A549 (cell line): ENCODE measurements at regions not wholly inside any gene's neighbourhood (a gene's known extent, or its start where the extent isn't known, plus 50 kb on each side); places are given as distances from the start of the nearest gene placed in this dataset.

Experiments
- ATAC-seq, 2 experiments: fragments of 200-7000 bp in 1 of 2; fragments of >200 bp in 1 of 2; cut with Nextera tagmentation in 1 of 2; cut with Tn5 transposase in 1 of 2; 3 replicates each; pipeline versions ENCODE4 v1.8.0 to v1.9.1; 2018 to 2020; ENCODE audit warnings: mild to moderate bottlenecking in 1 of 2, moderate library complexity in 1 of 2
- CTCF ChIA-PET: fragments of 300-600 bp; sonication (Branson Sonifier 250); formaldehyde crosslinking; extraction: SDS; loops from one replicate; lab custom pipeline; 2021; ENCODE audit warnings: antibody characterized with exemption, inconsistent platforms; lab: Yijun Ruan, JAX
- POLR2A ChIA-PET: fragments of 350-600 bp; formaldehyde crosslinking; extraction: SDS; loops from one replicate; lab custom pipeline; 2021; ENCODE audit warnings: antibody characterized with exemption, inconsistent platforms; lab: Yijun Ruan, JAX
- DNase-seq, 2 experiments: peaks; one replicate each; pipeline versions ENCODE4 v3.0.0 to v3.0.0-alpha.2; 2011 to 2016; ENCODE audit warnings: low read depth in 1 of 2, low spot score in 1 of 2
- FAIRE-seq: peaks from 2 replicates; lab custom pipeline; 2011; peaks lifted over from hg19 to GRCh38; lab: Jason Lieb, UNC
- H3K27ac ChIP-seq, 2 experiments: fragments of >200 bp; sonication (Bioruptor Twin); formaldehyde crosslinking; 3 replicates each; pipeline ENCODE4 v1.5.1; 2016 to 2017
- H3K4me1 ChIP-seq: fragments of >200 bp; sonication (Bioruptor Twin); formaldehyde crosslinking; 3 replicates; pipeline ENCODE4 v1.6.1; 2016
- H3K4me2 ChIP-seq: fragments of >200 bp; sonication (Bioruptor Twin); formaldehyde crosslinking; 3 replicates; pipeline ENCODE4 v1.6.1; 2016
- H3K4me3 ChIP-seq: fragments of >200 bp; sonication (Bioruptor Twin); formaldehyde crosslinking; 3 replicates; pipeline ENCODE4 v1.5.1; 2016
- H3K9me3 ChIP-seq: fragments of >200 bp; sonication (Bioruptor Twin); formaldehyde crosslinking; 3 replicates; pipeline ENCODE4 v1.6.1; 2016
- ATOH8 ChIP-seq: fragments of 250-450 bp; sonication (Bioruptor Pico); IDR thresholded peaks from 2 replicates; pipeline ENCODE4 v1.5.0; 2020; ENCODE audit warnings: low read depth, mild to moderate bottlenecking, moderate library complexity
- BCL3 ChIP-seq: fragments of >200 bp; sonication (Bioruptor Twin); formaldehyde crosslinking; IDR thresholded peaks from 3 replicates; pipeline ENCODE4 v1.6.1; 2016
- CBX2 ChIP-seq: fragments of 200-600 bp; sonication (generic); IDR thresholded peaks from 2 replicates; pipeline ENCODE4 v1.6.1; 2016; ENCODE audit warnings: low read depth, mild to moderate bottlenecking, borderline replicate concordance
- CEBPB ChIP-seq, 2 experiments: fragments of >200 bp in 1 of 2; sonication (Bioruptor Twin) in 1 of 2; formaldehyde crosslinking in 1 of 2; IDR thresholded peaks; 2 replicates each; pipeline ENCODE4 v1.6.1; 2012 to 2016
- CHD4 ChIP-seq: fragments of 200-600 bp; sonication (generic); IDR thresholded peaks from 2 replicates; pipeline ENCODE4 v1.6.1; 2016; ENCODE audit warnings: antibody characterized with exemption, mild to moderate bottlenecking, borderline replicate concordance
- EHF ChIP-seq: fragments of 250-450 bp; sonication (Bioruptor Pico); IDR thresholded peaks from 2 replicates; pipeline ENCODE4 v1.5.0; 2020; ENCODE audit warnings: mild to moderate bottlenecking
- FOSB ChIP-seq: fragments of 250-450 bp; sonication (Bioruptor Pico); IDR thresholded peaks from 2 replicates; pipeline ENCODE4 v1.5.0; 2020; ENCODE audit warnings: mild to moderate bottlenecking, moderate library complexity
- FOSL2 ChIP-seq, 2 experiments: fragments of 450-650 bp in 1 of 2; fragments of >200 bp in 1 of 2; sonication (Bioruptor Twin) in 1 of 2; formaldehyde crosslinking; IDR thresholded peaks; 2 replicates each; pipeline versions ENCODE4 v1.5.0 to v1.6.1; 2016 to 2020; ENCODE audit warnings: mild to moderate bottlenecking in 1 of 2, moderate library complexity in 1 of 2
- FOXS1 ChIP-seq: fragments of 250-450 bp; sonication (Bioruptor Pico); IDR thresholded peaks from 2 replicates; pipeline ENCODE4 v1.5.0; 2020; ENCODE audit warnings: mild to moderate bottlenecking, moderate library complexity
- GATA3 ChIP-seq: IDR thresholded peaks from 2 replicates; pipeline ENCODE4 v1.6.1; 2012; ENCODE audit warnings: borderline replicate concordance
- HOXA7 ChIP-seq: fragments of 250-450 bp; sonication (Bioruptor Pico); IDR thresholded peaks from 2 replicates; pipeline ENCODE4 v1.5.0; 2020; ENCODE audit warnings: mild to moderate bottlenecking, moderate library complexity
- HOXB13 ChIP-seq: fragments of 250-450 bp; sonication (Bioruptor Pico); IDR thresholded peaks from 2 replicates; pipeline ENCODE4 v1.5.0; 2020; ENCODE audit warnings: low read depth, mild to moderate bottlenecking, moderate library complexity
- HOXB5 ChIP-seq: fragments of 250-450 bp; sonication (Bioruptor Pico); IDR thresholded peaks from 2 replicates; pipeline ENCODE4 v1.5.0; 2020; ENCODE audit warnings: mild to moderate bottlenecking, moderate library complexity
- JUNB ChIP-seq: fragments of >200 bp; sonication (Bioruptor Twin); formaldehyde crosslinking; IDR thresholded peaks from 2 replicates; pipeline ENCODE4 v1.6.1; 2016
- KDM1A ChIP-seq: fragments of 200-600 bp; sonication (generic); IDR thresholded peaks from 2 replicates; pipeline ENCODE4 v1.6.1; 2016; ENCODE audit warnings: low read depth, mild to moderate bottlenecking
- NFE2L2 ChIP-seq: fragments of 150-350 bp; conservative IDR thresholded peaks from 2 replicates; pipeline ENCODE4 v1.6.1; 2014; ENCODE audit warnings: low read length
- NR3C1 ChIP-seq: fragments of >200 bp; sonication (Bioruptor Twin); formaldehyde crosslinking; IDR thresholded peaks from 3 replicates; pipeline ENCODE4 v1.6.1; 2017
- PHF8 ChIP-seq: fragments of 200-600 bp; sonication (generic); IDR thresholded peaks from 2 replicates; pipeline ENCODE4 v1.6.1; 2016; ENCODE audit warnings: low read depth, mild to moderate bottlenecking, antibody characterized with exemption, moderate library complexity, borderline replicate concordance
- POLR2AphosphoS2 ChIP-seq: conservative IDR thresholded peaks from 2 replicates; pipeline ENCODE4 v1.6.1; 2012; ENCODE audit warnings: low read length, improper control_type of control experiment, inconsistent platforms
- REST ChIP-seq: fragments of 200-600 bp; sonication (generic); IDR thresholded peaks from 2 replicates; pipeline ENCODE4 v1.6.1; 2016; ENCODE audit warnings: antibody characterized with exemption, mild to moderate bottlenecking, moderate library complexity
- RNF2 ChIP-seq: fragments of 200-600 bp; sonication (generic); IDR thresholded peaks from 2 replicates; pipeline ENCODE4 v1.6.1; 2016; ENCODE audit warnings: low read depth, mild to moderate bottlenecking, antibody characterized with exemption, moderate library complexity, borderline replicate concordance
- SMC3 ChIP-seq: fragments of >200 bp; sonication (Bioruptor Twin); formaldehyde crosslinking; IDR thresholded peaks from 3 replicates; pipeline ENCODE4 v1.6.1; 2018; ENCODE audit warnings: inconsistent platforms
- SREBF2 ChIP-seq: fragments of 450-650 bp; IDR thresholded peaks from 2 replicates; pipeline ENCODE4 v1.6.1; 2014; ENCODE audit warnings: mild to moderate bottlenecking, moderate library complexity
- TFCP2L1 ChIP-seq: fragments of 250-450 bp; sonication (Bioruptor Pico); IDR thresholded peaks from 2 replicates; pipeline ENCODE4 v1.5.0; 2021; ENCODE audit warnings: mild to moderate bottlenecking
- TP53 ChIP-seq: fragments of 250-450 bp; sonication (Bioruptor Pico); IDR thresholded peaks from 2 replicates; pipeline ENCODE4 v1.5.0; 2021; ENCODE audit warnings: mild to moderate bottlenecking, moderate library complexity
- ZC3H11A ChIP-seq: fragments of 450-650 bp; IDR thresholded peaks from 2 replicates; pipeline ENCODE4 v1.6.1; 2014; ENCODE audit warnings: antibody characterized with exemption, mild to moderate bottlenecking
- ZSCAN20 ChIP-seq: fragments of 250-450 bp; sonication (Bioruptor Pico); IDR thresholded peaks from 2 replicates; pipeline ENCODE4 v1.8.0; 2022; ENCODE audit warnings: mild to moderate bottlenecking, moderate library complexity
- WGBS: methylation state at CpG from one replicate; pipeline ENCODE4 v1.1.6; 2017; ENCODE audit errors: missing lambda C conversion rate; 5-methylcytosine and 5-hydroxymethylcytosine counted together

GRCh38 chr11:130651066-130651855, 202.8 kb downstream of the ADAMTS15 start:
- no peak for FAIRE-seq
- WGBS = 85% methylated on average over 9 of the region's 9 CpGs
- CTCF ChIA-PET = interaction anchor here (0.8 to 2.1 kb wide), 3 partner anchors 177 to 219 kb away, joined by 3 to 5 read pairs (median 3); no protein-coding TSS in a partner anchor

GRCh38 chr11:130652671-130653335, 204.4 kb downstream of the ADAMTS15 start:
- DNase-seq (no peak), ATAC-seq (no peak), FAIRE-seq (no peak)
- no peaks in the 10 kb centered on the region for H3K4me1 ChIP-seq
- POLR2A ChIA-PET = no interaction called here
- H3K27ac ChIP-seq = no peak overlapping the region; a peak in 1 of 6 replicates
- 99% methylated on average over 3 of the region's 3 CpGs for WGBS
- H3K9me3 ChIP-seq = no peaks in the 10 kb centered on the region
- no peak overlapping the region for H3K4me2 ChIP-seq
- TF ChIP-seq ZC3H11A (no peak), CEBPB (IDR thresholded peaks at IDR 0.05) (no peak), TP53 (no peak), PHF8 (no peak), EHF (CRISPR knock-in tag) (no peak), HOXA7 (CRISPR knock-in tag) (no peak), TFCP2L1 (CRISPR knock-in tag) (no peak), RNF2 (no peak), REST (no peak), ZSCAN20 (CRISPR knock-in tag) (no peak), NR3C1 (no peak), ATOH8 (no peak), SREBF2 (no peak), CHD4 (no peak), FOSB (CRISPR knock-in tag) (no peak), CBX2 (no peak), FOSL2 (IDR thresholded peaks at IDR 0.05) (no peak), FOSL2 (CRISPR knock-in tag; IDR thresholded peaks at IDR 0.05) (no peak), BCL3 (no peak), POLR2AphosphoS2 (no peak)
- no peak overlapping the region for H3K4me3 ChIP-seq
- CTCF ChIA-PET = interaction anchor here (1.0 to 2.0 kb wide), 3 partner anchors 45 to 218 kb away, joined by 3 to 5 read pairs (median 3); no protein-coding TSS in a partner anchor

More at GRCh38 chr11:130651066-130651855, 202.8 kb downstream of the ADAMTS15 start:
- H3K27ac ChIP-seq = no peak overlapping the region
- no peaks in the 10 kb centered on the region for H3K9me3 ChIP-seq
- POLR2A ChIA-PET = no interaction called here
- TF ChIP-seq NR3C1 (no peak), POLR2AphosphoS2 (no peak), HOXB5 (CRISPR knock-in tag) (no peak), CHD4 (no peak), JUNB (no peak), FOXS1 (no peak), ATOH8 (no peak), GATA3 (no peak), SMC3 (no peak), RNF2 (no peak), FOSB (CRISPR knock-in tag) (no peak), TP53 (no peak), NFE2L2 (no peak), FOSL2 (IDR thresholded peaks at IDR 0.05) (no peak), FOSL2 (CRISPR knock-in tag; IDR thresholded peaks at IDR 0.05) (no peak), HOXB13 (CRISPR knock-in tag) (no peak), KDM1A (no peak)
- DNase-seq (no peak), ATAC-seq (no peak)
- H3K4me3 ChIP-seq = no peak overlapping the region
- no peaks in the 10 kb centered on the region for H3K4me1 ChIP-seq
- H3K4me2 ChIP-seq = no peak overlapping the region
